ENCODE measurements at regions not wholly inside any gene's neighbourhood (a gene's known extent, or its start where the extent isn't known, plus 50 kb on each side); places are given as distances from the start of the nearest gene placed in this dataset.

DNA sequence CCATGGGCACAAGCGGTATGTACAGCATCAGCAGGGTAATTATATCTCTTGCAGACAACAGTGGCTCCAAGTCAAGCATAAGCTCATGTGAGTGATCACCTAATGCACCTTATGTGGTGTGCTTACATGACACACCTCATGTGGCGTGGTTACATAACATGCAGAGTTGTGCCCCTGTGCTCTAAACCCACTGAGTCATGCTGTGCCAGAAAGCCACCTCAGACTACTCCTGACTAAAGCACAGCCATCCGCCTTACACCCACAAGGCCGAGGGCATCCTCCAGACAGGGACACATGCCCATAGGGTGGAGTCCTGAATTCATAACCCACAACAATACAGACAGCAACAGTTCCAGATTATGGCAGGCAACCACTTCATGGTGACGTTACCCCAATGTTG is 163.7 kb upstream of the SLC30A5 start:
- DNase-seq (ENCODE audit: low read depth), result no peak
- 0 out of 2 replicates have a peak, but pooled peaks cover 1% of the 10 kb centered on the region for H3K27me3 ChIP-seq (ENCODE audit: control insufficient read depth, insufficient read depth, low read length)
- ChIA-PET CTCF (no interaction called here), POLR2A (no interaction called here)
- no peak for TF ChIP-seq CTCF (IDR thresholded peaks at IDR 0.05; ENCODE audit: insufficient read depth, low read depth, low read length)
- H3K4me3 ChIP-seq (ENCODE audit: low read depth, low read length), result no peak overlapping the region
- H3K36me3 ChIP-seq (ENCODE audit: control insufficient read depth, insufficient read depth, low read length), result no peaks in the 10 kb centered on the region

- H3K36me3 ChIP-seq (ENCODE audit: control insufficient read depth, insufficient read depth, low read length), result no peaks in the 10 kb centered on the region
- ChIA-PET CTCF (no interaction called here), POLR2A (no interaction called here)
- no peak overlapping the region for H3K4me3 ChIP-seq (ENCODE audit: low read depth, low read length)
- 0 out of 2 replicates have a peak, but pooled peaks cover 1% of the 10 kb centered on the region for H3K27me3 ChIP-seq (ENCODE audit: control insufficient read depth, insufficient read depth, low read length)
- DNase-seq (ENCODE audit: low read depth), result no peak
- TF ChIP-seq CTCF (IDR thresholded peaks at IDR 0.05; ENCODE audit: insufficient read depth, low read depth, low read length), result no peak
These were observed 160.9 kb upstream of the SLC30A5 start for GRCh38 chr5:68932830-68933434.

DNA sequence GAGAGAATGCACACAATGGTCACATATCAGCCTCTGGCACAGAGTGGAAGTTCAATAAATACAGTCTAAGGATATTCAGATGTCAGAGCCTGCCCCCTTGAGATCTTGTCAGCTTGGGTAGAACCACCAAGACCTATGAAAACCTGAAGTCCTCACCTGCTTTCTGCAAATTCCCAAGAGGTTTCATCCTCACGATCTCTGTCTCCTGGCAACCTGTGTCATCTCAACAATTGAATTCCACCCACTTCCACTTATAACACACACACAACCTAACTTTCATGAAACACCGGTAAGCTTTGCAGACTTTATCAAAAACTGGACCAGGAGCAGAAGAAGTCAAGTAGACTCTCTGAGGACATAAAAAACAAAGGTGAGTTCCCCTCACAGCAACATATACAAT is 151.6 kb upstream of the SLC30A5 start:
- CTCF ChIA-PET, result no interaction called here
- H3K27me3 ChIP-seq (ENCODE audit: control insufficient read depth, insufficient read depth, low read length), result no peaks in the 10 kb centered on the region
- POLR2A ChIA-PET, result no interaction called here
- H3K4me3 ChIP-seq (ENCODE audit: low read depth, low read length), result no peak overlapping the region
- no peak for TF ChIP-seq CTCF (IDR thresholded peaks at IDR 0.05; ENCODE audit: insufficient read depth, low read depth, low read length)
- no peaks in the 10 kb centered on the region for H3K36me3 ChIP-seq (ENCODE audit: control insufficient read depth, insufficient read depth, low read length)
- no peak for DNase-seq (ENCODE audit: low read depth)

DNA sequence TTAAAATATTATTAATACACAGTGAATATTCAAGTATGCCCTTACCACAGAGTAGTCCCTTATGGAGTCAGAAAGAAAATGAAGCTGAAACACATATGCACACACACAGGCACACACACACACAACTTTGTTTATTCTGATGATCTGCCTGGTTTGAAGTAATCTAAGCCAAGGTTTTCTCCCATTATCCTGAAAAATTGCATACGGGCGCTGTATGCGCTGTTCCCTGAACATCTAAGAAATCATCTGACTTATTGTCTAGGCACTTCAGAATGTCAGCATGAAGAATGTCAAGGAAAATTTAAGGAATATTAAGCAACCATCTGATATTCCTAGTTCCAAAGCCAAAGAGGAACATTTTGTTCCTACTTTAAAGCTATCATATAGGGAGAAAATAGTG is 147.1 kb upstream of the SLC30A5 start:
- no peaks in the 10 kb centered on the region for H3K36me3 ChIP-seq (ENCODE audit: control insufficient read depth, insufficient read depth, low read length)
- no peak overlapping the region for H3K4me3 ChIP-seq (ENCODE audit: low read depth, low read length)
- POLR2A ChIA-PET, result no interaction called here
- TF ChIP-seq CTCF (IDR thresholded peaks at IDR 0.05; ENCODE audit: insufficient read depth, low read depth, low read length), result no peak
- H3K27me3 ChIP-seq (ENCODE audit: control insufficient read depth, insufficient read depth, low read length), result peaks cover 2% of the 10 kb centered on the region; the same call in 1 of the 2 replicates
- CTCF ChIA-PET, result interaction anchor here (0.8 kb wide), 1 partner anchor 16 kb away, joined by 3 read pairs; no protein-coding TSS in a partner anchor
- DNase-seq (ENCODE audit: low read depth), result no peak

DNA sequence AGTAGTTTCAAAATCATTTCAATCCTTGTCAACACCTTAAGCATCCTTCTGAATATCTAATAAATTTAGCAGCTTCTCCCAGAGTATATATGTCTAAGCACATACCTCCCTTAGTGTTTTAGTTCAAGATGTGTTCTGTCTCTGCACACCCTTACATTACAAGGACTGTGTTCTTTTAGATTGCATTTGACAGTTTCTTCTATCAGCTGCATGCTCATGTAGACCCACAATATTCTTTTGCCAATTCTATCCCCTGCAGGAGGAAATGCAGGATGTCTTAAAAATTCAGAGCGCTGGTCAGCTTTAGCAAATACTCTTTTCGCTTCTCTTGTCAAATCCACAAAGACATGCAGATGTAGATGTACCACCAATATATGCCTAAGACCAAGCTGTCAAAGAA is 145.8 kb upstream of the SLC30A5 start:
- POLR2A ChIA-PET, result no interaction called here
- Histone ChIP-seq H3K4me3 (ENCODE audit: low read depth, low read length) (no peak overlapping the region), H3K27me3 (ENCODE audit: control insufficient read depth, insufficient read depth, low read length) (peaks cover 2% of the 10 kb centered on the region; the same call in 1 of the 2 replicates), H3K36me3 (ENCODE audit: control insufficient read depth, insufficient read depth, low read length) (no peaks in the 10 kb centered on the region)
- DNase-seq (ENCODE audit: low read depth), result no peak
- TF ChIP-seq CTCF (IDR thresholded peaks at IDR 0.05; ENCODE audit: insufficient read depth, low read depth, low read length), result no peak
- CTCF ChIA-PET, result interaction anchor here (1.6 to 1.7 kb wide), 2 partner anchors 11 to 15 kb away, joined by 3 to 8 read pairs; no protein-coding TSS in a partner anchor

All from BJ (cell line).